ENCODE measurements at regions not wholly inside any gene's neighbourhood (a gene's known extent, or its start where the extent isn't known, plus 50 kb on each side); places are given as distances from the start of the nearest gene placed in this dataset.

DNA sequence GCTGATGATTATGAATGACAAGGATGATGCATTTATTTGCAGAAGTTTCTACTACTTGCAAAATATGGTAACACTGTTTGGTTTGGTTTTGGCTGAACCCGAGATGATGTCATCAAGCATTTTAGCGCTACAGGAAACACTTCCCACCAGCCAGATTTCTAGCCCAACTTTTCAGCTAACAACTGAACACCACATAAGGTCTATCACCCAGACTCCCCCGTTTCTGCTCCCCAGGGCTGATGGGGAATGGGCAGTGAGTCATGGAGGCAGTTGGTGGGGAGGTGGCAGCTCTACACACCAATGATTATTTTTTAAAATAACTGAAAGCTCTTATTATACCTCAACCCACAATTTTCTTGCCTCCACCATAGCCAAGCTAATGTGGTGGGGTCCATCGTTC, 302.9 kb downstream of the CEMIP2 start:
- Histone ChIP-seq H4K20me1 (replicated peaks in 1 of 2; ENCODE audit: control insufficient read depth in 1 of 2, insufficient read depth in 2 of 2, low read length in 2 of 2) (no peaks in the 10 kb centered on the region), H3K4me2 (ENCODE audit: insufficient read depth in 1 of 2, low read depth in 2 of 2, low read length in 2 of 2) (no peak overlapping the region), H3K18ac (ENCODE audit: extremely low read depth, low read length) (no peak overlapping the region), H2AFZ (ENCODE audit: low read length) (no peak overlapping the region), H4K8ac (ENCODE audit: extremely low read depth, insufficient read depth, low read length) (no peak overlapping the region), H2BK120ac (replicated peaks; ENCODE audit: low read depth, low read length) (no peak overlapping the region), H2BK5ac (ENCODE audit: low read depth, low read length) (no peak overlapping the region), H2BK12ac (ENCODE audit: low read depth, low read length) (no peak overlapping the region), H3K23me2 (ENCODE audit: low read depth, low read length) (no peaks in the 10 kb centered on the region), H3K14ac (ENCODE audit: insufficient read length) (no peak overlapping the region), H4K91ac (replicated peaks; ENCODE audit: insufficient read length, low read length) (no peak overlapping the region), H3K27me3 (replicated peaks in 1 of 4; ENCODE audit: control insufficient read depth in 3 of 4, extremely low read depth in 1 of 4, insufficient read depth in 3 of 4, low read length in 3 of 4) (no peaks in the 10 kb centered on the region), H3K36me3 (ENCODE audit: control insufficient read depth in 2 of 4, insufficient read depth in 4 of 4, low read length in 3 of 4) (no peaks in the 10 kb centered on the region), H3K4me1 (replicated peaks in 1 of 4; ENCODE audit: control insufficient read depth in 3 of 4, insufficient read depth in 4 of 4, low read length in 3 of 4) (no peaks in the 10 kb centered on the region), H3K4ac (replicated peaks; ENCODE audit: insufficient read length, low read depth, low read length) (no peak overlapping the region), H3K79me2 (ENCODE audit: control insufficient read depth in 1 of 2, insufficient read depth in 2 of 2, low read length in 2 of 2) (no peaks in the 10 kb centered on the region), H2AK5ac (ENCODE audit: low read depth, low read length) (no peak overlapping the region), H4K5ac (ENCODE audit: insufficient read length, low read depth, low read length) (no peak overlapping the region), H3K9ac (replicated peaks in 1 of 4; ENCODE audit: extremely low read depth in 1 of 4, low read depth in 3 of 4, low read length in 3 of 4) (no peak overlapping the region), H3K56ac (replicated peaks; ENCODE audit: insufficient read length, low read depth, low read length) (no peak overlapping the region), H2BK15ac (ENCODE audit: low read length) (no peak overlapping the region), H2BK20ac (ENCODE audit: low read length) (no peak overlapping the region), H3K23ac (ENCODE audit: insufficient read length) (no peak overlapping the region), H3K9me3 (ENCODE audit: insufficient read depth in 2 of 2, low read depth in 1 of 2, low read length in 1 of 2) (no peaks in the 10 kb centered on the region), H3K27ac (ENCODE audit: low read depth, low read length) (no peak overlapping the region), H3K79me1 (ENCODE audit: low read depth, low read length) (no peaks in the 10 kb centered on the region), H3K4me3 (ENCODE audit: extremely low read depth in 1 of 4, insufficient read depth in 2 of 4, low read depth in 3 of 4, low read length in 4 of 4) (no peak overlapping the region)
- FAIRE-seq (no peak), DNase-seq (ENCODE audit: low read depth in 1 of 2, low spot score in 2 of 2) (no peak)
- 92% methylated on average over 4 of the region's 4 CpGs; no CpG with 5 or more reads in 1 of the 2 experiments for WGBS, 2 experiments (ENCODE audit: extremely low coverage in 1 of 2, insufficient coverage in 1 of 2, insufficient read length in 1 of 2, insufficient replicate concordance in 2 of 2, low coverage in 1 of 2, low lambda C conversion rate in 2 of 2, missing lambda C conversion rate in 1 of 2)
- TF ChIP-seq KDM5A (IDR thresholded peaks at IDR 0.05; ENCODE audit: low read length): no peak
- no peak for TF ChIP-seq CBX8 (IDR thresholded peaks at IDR 0.05; ENCODE audit: borderline replicate concordance, low read depth, low read length)
- POLR2A ChIA-PET (ENCODE audit: partially characterized antibody): interaction anchor here (0.9 kb wide), 1 partner anchor 10 kb away, joined by 5 read pairs; no protein-coding TSS in a partner anchor
- CTCF ChIA-PET (ENCODE audit: partially characterized antibody): interaction anchor here (0.9 to 1.9 kb wide), 3 partner anchors 18 to 163 kb away, joined by 3 to 6 read pairs (median 4); no protein-coding TSS in a partner anchor
